Rectal smooth muscle tissue (tissue), 1 donor: ENCODE measurements at regions not wholly inside any gene's neighbourhood (a gene's known extent, or its start where the extent isn't known, plus 50 kb on each side); places are given as distances from the start of the nearest gene placed in this dataset.
A peak's percentile ranks its signal among the peaks of the same experiment; 100 is the strongest.
"Not testable (repeated sequence)": the region's sequence is repeated elsewhere in the genome, so short reads cannot be mapped to it uniquely, and the experiment has no call there.

Experiments
- H3K27ac ChIP-seq: one replicate; pipeline ENCODE4 v1.7.0; 2013; ENCODE audit warnings: low read depth, low read length, inconsistent platforms
- H3K27me3 ChIP-seq: one replicate; pipeline ENCODE4 v1.7.0; 2013; ENCODE audit warnings: low read length; ENCODE audit not compliant: control insufficient read depth, insufficient read depth
- H3K36me3 ChIP-seq: one replicate; pipeline ENCODE4 v1.7.0; 2013; ENCODE audit warnings: low read length; ENCODE audit not compliant: control insufficient read depth, insufficient read depth
- H3K4me1 ChIP-seq: one replicate; pipeline ENCODE4 v1.7.0; 2013; ENCODE audit warnings: low read length; ENCODE audit not compliant: control insufficient read depth, insufficient read depth
- H3K4me3 ChIP-seq: one replicate; pipeline ENCODE4 v1.7.0; 2013; ENCODE audit warnings: low read length
- H3K9ac ChIP-seq: one replicate; pipeline ENCODE4 v1.7.0; 2013; ENCODE audit warnings: low read length

DNA sequence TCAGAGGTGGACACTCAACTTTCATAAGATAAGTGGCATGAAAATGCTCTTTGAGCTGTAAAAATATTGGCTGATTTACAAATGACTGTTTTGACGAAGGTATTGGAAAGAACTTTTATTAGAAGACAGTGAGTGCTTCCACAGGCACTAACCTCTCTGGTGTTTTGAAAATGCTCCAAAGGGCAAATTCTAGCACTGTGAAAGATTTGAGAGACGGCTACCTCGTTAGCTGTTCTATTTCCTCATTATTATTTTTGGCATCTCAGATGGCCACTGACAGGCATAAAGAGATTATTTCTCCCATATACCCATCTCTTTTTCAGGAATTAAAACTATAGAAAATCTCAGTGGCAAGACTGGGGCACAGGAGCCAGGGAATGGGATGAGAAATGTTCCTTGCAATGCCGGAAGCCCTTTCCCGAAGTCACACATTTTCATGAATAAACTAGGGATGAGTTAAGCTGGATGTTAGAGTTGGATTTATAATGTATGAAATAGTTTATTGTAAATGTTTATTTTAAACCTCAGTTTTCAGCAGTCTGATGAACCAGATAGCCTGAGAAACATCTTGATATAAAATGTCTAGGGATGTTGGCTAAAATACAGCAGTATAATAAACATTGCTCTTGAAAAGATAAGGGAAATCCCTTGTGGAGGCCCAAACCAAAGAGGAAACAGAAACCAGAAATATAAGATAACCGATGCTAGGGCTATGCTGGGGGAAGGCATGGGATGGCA, 175.7 kb downstream of the ASB1 start:
- H3K4me1 ChIP-seq, result peaks cover 19% of the 10 kb centered on the region
- no peaks in the 10 kb centered on the region for H3K27me3 ChIP-seq
- peak overlapping the region; percentile 81 for H3K27ac ChIP-seq
- H3K4me3 ChIP-seq, result no peak overlapping the region
- no peaks in the 10 kb centered on the region for H3K36me3 ChIP-seq
- no peak overlapping the region for H3K9ac ChIP-seq

GRCh38 chr2:238603596-238603995, 176.9 kb downstream of the ASB1 start:
- H3K27ac ChIP-seq, result no peak overlapping the region
- peaks cover 10% of the 10 kb centered on the region for H3K4me1 ChIP-seq

GRCh38 chr2:238606311-238606710, 179.6 kb downstream of the ASB1 start:
- Histone ChIP-seq H3K36me3 (no peaks in the 10 kb centered on the region), H3K9ac (no peak overlapping the region), H3K27ac (no peak overlapping the region), H3K27me3 (no peaks in the 10 kb centered on the region), H3K4me3 (no peak overlapping the region), H3K4me1 (peaks cover 6% of the 10 kb centered on the region)

More at GRCh38 chr2:238603596-238603995, 176.9 kb downstream of the ASB1 start:
- H3K27me3 ChIP-seq, result no peaks in the 10 kb centered on the region
- H3K9ac ChIP-seq, result no peak overlapping the region
- H3K4me3 ChIP-seq, result no peak overlapping the region
- H3K36me3 ChIP-seq, result no peaks in the 10 kb centered on the region

- no peaks in the 10 kb centered on the region for H3K4me1 ChIP-seq
- H3K27ac ChIP-seq, result no peak overlapping the region
- no peak overlapping the region for H3K9ac ChIP-seq
- H3K36me3 ChIP-seq, result no peaks in the 10 kb centered on the region
- H3K4me3 ChIP-seq, result no peak overlapping the region
- H3K27me3 ChIP-seq, result no peaks in the 10 kb centered on the region
These were observed 186.9 kb downstream of the ASB1 start for GRCh38 chr2:238613610-238614009.

- Histone ChIP-seq H3K36me3 (no peaks in the 10 kb centered on the region), H3K27ac (no peak overlapping the region), H3K27me3 (no peaks in the 10 kb centered on the region), H3K4me1 (no peaks in the 10 kb centered on the region), H3K4me3 (no peak overlapping the region), H3K9ac (no peak overlapping the region)
These were observed 187.6 kb downstream of the ASB1 start for GRCh38 chr2:238614376-238614775.

GRCh38 chr2:238615187-238615586, 188.5 kb downstream of the ASB1 start:
- no peak overlapping the region for H3K27ac ChIP-seq
- no peaks in the 10 kb centered on the region for H3K27me3 ChIP-seq
- no peak overlapping the region for H3K4me3 ChIP-seq
- no peaks in the 10 kb centered on the region for H3K4me1 ChIP-seq
- no peaks in the 10 kb centered on the region for H3K36me3 ChIP-seq
- no peak overlapping the region for H3K9ac ChIP-seq

DNA sequence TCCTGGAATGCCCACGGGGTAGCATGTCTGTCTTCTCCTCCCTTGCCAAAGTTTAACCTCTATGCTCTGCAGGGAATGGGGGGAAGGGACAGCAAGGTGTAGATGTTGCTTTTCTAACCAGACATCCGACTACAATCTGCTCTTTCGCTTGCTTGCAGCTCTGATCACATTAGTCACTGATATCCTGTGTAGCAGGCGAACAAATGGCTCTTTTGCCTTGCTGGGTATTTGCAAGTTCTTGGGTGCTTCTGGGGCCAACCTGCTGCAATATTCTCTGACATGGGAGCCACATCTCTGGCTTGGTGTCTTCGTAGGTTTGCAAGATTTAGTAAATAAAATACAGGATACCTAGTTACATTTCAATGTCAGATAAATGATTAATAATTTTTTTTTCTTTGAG, 190.0 kb downstream of the ASB1 start:
- H3K4me3 ChIP-seq, result no peak overlapping the region
- H3K9ac ChIP-seq, result no peak overlapping the region
- H3K27me3 ChIP-seq, result no peaks in the 10 kb centered on the region
- no peaks in the 10 kb centered on the region for H3K4me1 ChIP-seq
- no peaks in the 10 kb centered on the region for H3K36me3 ChIP-seq
- no peak overlapping the region for H3K27ac ChIP-seq

- H3K9ac ChIP-seq, H3K27me3 ChIP-seq, H3K36me3 ChIP-seq, H3K4me1 ChIP-seq, H3K27ac ChIP-seq, H3K4me3 ChIP-seq: not testable (repeated sequence)
These were observed 192.0 kb downstream of the ASB1 start for GRCh38 chr2:238618494-238619283.

DNA sequence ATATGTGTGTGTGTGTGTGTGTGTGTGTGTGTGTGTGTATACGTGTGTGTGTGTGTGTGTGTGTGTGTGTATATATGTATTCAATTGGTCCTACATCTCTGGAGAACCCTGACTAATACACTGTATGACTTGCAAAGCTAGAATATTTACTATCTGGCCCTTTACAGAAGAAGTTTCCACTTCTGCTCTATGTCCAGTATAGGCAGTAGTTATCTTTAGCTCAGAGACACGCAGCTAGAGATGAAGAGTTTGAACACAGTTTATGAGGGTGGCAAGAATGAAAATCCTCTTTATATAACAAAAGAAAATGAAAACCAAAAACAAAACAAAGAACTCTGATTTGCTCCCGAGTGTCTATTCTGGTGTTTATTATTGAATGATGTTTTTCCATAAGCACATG, 201.2 kb downstream of the ASB1 start:
- no peak overlapping the region for H3K4me3 ChIP-seq
- H3K4me1 ChIP-seq, result peaks cover 8% of the 10 kb centered on the region
- H3K36me3 ChIP-seq, result no peaks in the 10 kb centered on the region
- H3K27ac ChIP-seq, result peak overlapping the region; percentile 69
- H3K27me3 ChIP-seq, result no peaks in the 10 kb centered on the region
- no peak overlapping the region for H3K9ac ChIP-seq

GRCh38 chr2:238629064-238629463, 202.3 kb downstream of the ASB1 start:
- no peaks in the 10 kb centered on the region for H3K27me3 ChIP-seq
- H3K4me1 ChIP-seq, result peaks cover 8% of the 10 kb centered on the region
- H3K9ac ChIP-seq, result no peak overlapping the region
- H3K27ac ChIP-seq, result no peak overlapping the region
- H3K4me3 ChIP-seq, result no peak overlapping the region
- no peaks in the 10 kb centered on the region for H3K36me3 ChIP-seq

GRCh38 chr2:238631491-238632180, 204.9 kb downstream of the ASB1 start:
- Histone ChIP-seq H3K4me3 (no peak overlapping the region), H3K27me3 (no peaks in the 10 kb centered on the region), H3K27ac (no peak overlapping the region), H3K4me1 (peaks cover 21% of the 10 kb centered on the region), H3K9ac (no peak overlapping the region), H3K36me3 (no peaks in the 10 kb centered on the region)

DNA sequence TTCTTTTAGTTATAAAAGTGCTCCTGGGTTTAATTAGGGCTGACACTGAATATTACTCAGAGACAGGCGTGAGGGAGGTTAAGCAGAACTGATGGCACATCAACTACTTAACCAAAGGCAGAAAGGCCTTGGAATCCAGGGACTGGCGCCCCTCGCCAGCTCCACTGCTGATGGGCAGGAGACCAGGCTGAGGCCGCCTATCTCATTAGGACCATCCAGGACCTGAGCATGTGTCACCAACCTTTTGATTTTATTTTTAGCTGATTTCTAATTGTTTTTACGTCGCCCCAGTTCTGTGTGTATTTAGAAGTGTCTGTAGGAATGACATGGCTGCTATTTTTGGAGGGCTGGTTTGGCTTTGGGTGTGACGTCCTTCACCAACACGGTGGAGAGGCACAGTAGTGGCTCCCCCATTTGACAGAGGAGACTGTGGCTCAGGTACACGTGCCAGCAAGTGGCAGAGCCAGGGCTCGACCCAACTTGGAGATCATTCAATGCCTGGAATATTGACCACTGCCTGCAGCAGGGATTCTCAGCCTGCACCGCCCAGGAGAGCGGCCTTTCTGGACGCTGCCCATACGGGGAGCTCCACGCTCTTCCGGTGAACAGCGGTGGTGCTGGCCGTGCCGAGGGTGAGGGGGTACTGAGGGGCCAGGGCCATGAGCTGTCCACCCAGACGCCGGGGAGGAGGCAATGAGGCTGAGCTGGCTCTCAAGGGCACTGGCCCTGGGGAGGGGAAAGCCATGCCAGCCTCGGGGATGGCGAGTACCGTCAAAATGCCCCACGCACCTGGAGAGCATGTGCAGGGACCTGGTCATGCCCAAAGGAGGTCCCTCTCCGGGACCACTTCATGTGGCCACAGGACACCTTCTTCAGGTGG, 205.7 kb downstream of the ASB1 start:
- peaks cover 20% of the 10 kb centered on the region for H3K4me1 ChIP-seq
- no peaks in the 10 kb centered on the region for H3K27me3 ChIP-seq
- no peak overlapping the region for H3K27ac ChIP-seq
- H3K9ac ChIP-seq, result no peak overlapping the region
- no peaks in the 10 kb centered on the region for H3K36me3 ChIP-seq
- H3K4me3 ChIP-seq, result no peak overlapping the region
